AG09309 (cell line): ENCODE measurements at regions not wholly inside any gene's neighbourhood (a gene's known extent, or its start where the extent isn't known, plus 50 kb on each side); places are given as distances from the start of the nearest gene placed in this dataset.

ENCODE experiments used
- DNase-seq: peaks from one replicate; pipeline ENCODE4 v3.0.0-alpha.2; 2010; ENCODE audit warnings: low read depth
- H3K4me3 ChIP-seq: 2 replicates; pipeline ENCODE4 v1.5.1; 2011; ENCODE audit warnings: mild to moderate bottlenecking, low read depth, low read length, moderate library complexity; ENCODE audit not compliant: control insufficient read depth
- TF ChIP-seq, protein P1 (sequence below): IDR thresholded peaks from 2 replicates; pipeline ENCODE4 v1.5.1; 2011; ENCODE audit warnings: mild to moderate bottlenecking, low read depth, low read length, inconsistent platforms; ENCODE audit not compliant: insufficient read depth, control insufficient read depth; ENCODE audit errors: missing control alignments

DNA sequence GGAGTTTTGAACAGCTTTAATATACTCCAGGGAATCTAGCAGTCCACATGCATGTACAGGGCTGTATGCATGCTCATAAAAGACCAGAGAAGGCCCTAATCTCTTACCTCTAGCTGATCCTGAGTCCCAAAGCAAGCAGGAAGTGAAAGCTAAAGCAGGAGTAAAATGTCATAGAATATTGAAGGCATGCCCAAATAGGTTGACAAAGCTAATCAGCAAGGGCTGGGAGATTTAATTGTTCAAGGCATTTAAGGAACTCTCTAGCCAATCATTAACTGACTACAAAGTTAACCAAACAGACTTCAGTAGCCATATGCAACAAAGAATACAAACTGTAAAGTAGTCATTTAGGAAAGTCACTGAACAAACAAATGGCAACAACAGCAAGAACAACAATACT lies 85.8 kb upstream of the KBTBD8 start:
- no peak overlapping the region for H3K4me3 ChIP-seq
- TF ChIP-seq, protein P1, sequence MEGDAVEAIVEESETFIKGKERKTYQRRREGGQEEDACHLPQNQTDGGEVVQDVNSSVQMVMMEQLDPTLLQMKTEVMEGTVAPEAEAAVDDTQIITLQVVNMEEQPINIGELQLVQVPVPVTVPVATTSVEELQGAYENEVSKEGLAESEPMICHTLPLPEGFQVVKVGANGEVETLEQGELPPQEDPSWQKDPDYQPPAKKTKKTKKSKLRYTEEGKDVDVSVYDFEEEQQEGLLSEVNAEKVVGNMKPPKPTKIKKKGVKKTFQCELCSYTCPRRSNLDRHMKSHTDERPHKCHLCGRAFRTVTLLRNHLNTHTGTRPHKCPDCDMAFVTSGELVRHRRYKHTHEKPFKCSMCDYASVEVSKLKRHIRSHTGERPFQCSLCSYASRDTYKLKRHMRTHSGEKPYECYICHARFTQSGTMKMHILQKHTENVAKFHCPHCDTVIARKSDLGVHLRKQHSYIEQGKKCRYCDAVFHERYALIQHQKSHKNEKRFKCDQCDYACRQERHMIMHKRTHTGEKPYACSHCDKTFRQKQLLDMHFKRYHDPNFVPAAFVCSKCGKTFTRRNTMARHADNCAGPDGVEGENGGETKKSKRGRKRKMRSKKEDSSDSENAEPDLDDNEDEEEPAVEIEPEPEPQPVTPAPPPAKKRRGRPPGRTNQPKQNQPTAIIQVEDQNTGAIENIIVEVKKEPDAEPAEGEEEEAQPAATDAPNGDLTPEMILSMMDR, result no peak
- no peak for DNase-seq

DNA sequence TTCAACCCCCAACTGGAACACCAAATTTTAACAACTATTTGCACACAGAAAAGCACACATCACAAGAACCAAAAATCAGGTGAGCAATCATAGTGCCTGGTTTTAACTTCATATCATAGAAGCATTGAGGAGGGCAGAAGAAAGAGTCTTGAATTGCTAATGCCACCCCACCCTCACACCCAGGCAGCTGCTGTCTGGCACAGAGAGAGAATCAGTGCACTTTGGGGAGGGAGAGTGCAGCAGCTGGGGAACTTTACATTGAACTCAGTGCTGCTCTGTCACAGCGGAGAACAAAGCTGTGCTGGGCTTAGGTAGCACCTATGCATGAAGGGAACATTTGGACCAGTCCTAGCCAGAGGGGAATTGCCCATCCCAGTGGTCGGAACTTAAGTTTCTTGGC lies 76.0 kb upstream of the KBTBD8 start:
- TF ChIP-seq, protein P1, result no peak
- DNase-seq, result no peak

DNA sequence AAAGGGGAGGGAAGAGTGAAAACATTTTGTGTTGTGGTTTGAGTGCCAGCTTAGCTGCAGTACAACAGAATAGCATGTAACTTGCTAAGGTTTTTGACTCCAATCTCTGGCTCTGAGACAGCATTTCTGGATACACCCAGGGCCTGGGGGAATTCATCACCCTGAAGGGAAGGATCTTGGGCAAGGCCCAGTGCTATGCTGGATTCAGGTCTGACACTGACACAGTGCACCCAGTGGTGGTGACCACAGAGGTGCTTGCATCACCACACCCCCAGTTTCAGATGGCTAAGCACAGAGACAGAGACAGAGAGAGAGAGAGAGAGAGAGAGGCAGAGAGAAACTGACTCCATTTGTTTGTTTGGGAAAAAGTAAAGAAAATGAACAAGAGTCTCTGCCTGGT lies 74.1 kb upstream of the KBTBD8 start:
- H3K4me3 ChIP-seq, result no peak overlapping the region
- no peak for DNase-seq
- TF ChIP-seq, protein P1, result no peak

More for the DNA sequence above, 76.0 kb upstream of the KBTBD8 start:
- H3K4me3 ChIP-seq, result no peak overlapping the region

DNA sequence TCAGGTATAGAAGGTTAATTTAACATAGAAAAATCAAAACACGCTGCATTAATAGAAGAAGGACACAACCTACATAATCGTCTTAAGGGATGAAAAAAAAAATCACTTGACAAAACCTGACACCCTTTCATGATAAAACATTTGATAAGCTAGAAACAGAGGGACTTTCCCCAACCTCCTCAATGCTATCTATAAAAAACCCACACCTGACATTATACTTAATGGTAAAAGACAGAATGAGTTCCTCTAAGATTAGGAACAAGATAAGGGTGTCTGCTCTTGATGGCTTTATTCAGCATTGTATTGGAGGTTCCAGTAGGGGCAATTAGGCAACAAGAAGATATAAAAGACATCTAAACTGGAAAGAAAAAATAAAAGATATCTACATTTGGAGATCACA lies 69.9 kb upstream of the KBTBD8 start:
- DNase-seq, result no peak
- TF ChIP-seq, protein P1, result no peak
- no peak overlapping the region for H3K4me3 ChIP-seq

DNA sequence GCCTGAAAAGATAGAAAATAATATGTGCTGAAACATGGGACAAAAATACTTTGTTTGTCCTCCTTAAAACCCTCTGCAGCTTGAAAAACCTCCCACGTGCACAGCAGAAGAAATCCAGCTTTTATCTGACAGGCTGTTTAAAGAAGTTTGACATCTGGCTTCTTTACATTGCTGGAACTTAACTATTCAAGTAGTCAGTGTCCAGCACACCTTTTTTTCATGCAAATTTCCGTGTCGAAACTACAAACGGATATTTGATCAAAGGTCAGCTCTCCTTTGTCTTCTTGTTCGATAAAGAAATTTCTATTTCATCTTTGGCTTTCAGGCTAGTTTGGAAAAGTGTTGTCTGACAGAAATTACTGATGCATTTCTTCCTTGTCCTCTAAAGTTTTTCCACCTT lies 66.8 kb upstream of the KBTBD8 start:
- H3K4me3 ChIP-seq, result no peak overlapping the region
- no peak for DNase-seq
- TF ChIP-seq, protein P1, result no peak

DNA sequence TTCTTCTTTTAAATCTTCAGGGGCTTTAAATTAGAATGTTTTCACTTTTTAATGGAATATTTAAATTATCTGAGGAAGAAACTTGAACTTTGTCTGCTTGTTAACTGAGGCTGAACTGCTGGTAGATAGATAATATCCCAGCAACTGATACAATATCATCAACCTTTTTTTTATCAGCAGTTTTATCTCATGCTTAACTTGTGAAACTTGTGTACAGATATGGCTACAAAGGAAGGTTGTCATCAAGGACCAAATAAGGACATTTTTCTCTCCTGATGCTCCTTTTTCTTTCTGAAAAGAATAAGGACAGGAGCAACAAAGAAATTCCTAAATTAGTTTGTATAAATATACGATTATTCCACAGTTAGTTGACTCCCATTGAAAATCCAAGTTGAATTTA lies 66.4 kb upstream of the KBTBD8 start:
- no peak for DNase-seq
- no peak overlapping the region for H3K4me3 ChIP-seq
- TF ChIP-seq, protein P1, result no peak

DNA sequence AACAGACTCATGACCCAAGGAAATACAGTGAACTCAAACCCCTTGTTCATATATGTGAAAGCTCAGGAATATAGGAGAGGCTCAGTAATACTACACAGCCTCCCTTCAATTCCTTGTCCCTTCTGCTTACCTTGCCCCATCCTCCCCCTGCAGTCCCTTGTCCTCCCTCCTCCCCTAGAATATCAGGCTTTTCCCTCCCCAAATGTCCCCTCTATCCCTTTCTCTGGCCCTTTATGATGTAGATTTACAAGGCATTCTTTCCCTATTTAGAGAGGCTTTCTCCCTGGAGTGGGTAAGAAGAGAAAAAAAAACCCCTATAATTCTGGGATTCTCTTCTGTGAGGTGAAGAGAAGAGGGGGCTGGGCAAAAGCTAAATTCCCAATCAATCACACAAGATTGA lies 64.9 kb upstream of the KBTBD8 start:
- DNase-seq, result no peak
- TF ChIP-seq, protein P1, result no peak
- H3K4me3 ChIP-seq, result no peak overlapping the region
